Central memory CD8-positive, alpha-beta T cell (primary cell): ENCODE measurements at regions not wholly inside any gene's neighbourhood (a gene's known extent, or its start where the extent isn't known, plus 50 kb on each side); places are given as distances from the start of the nearest gene placed in this dataset.
A peak's percentile ranks its signal among the peaks of the same experiment; 100 is the strongest.
"Not testable (repeated sequence)": the region's sequence is repeated elsewhere in the genome, so short reads cannot be mapped to it uniquely, and the experiment has no call there.

Experiments
- ATAC-seq: fragments of 150-1000 bp; cut with Tn5 transposase; replicated peaks from 2 replicates; pipeline ENCODE4 v1.10.0; 2022; ENCODE audit warnings: mild to moderate bottlenecking, moderate FRiP score, moderate number of reproducible peaks; ENCODE audit not compliant: poor library complexity, severe bottlenecking; ENCODE audit errors: extremely low read depth
- DNase-seq, 2 donors: peaks; one replicate each; pipeline ENCODE4 v3.0.0; 2021; ENCODE audit warnings: low spot score in 2 of 2
- H3K27ac Mint-ChIP-seq: one replicate; pipeline ENCODE4 v1.8.0; 2022; ENCODE audit warnings: low read depth, mild to moderate bottlenecking, moderate library complexity, mixed read lengths
- H3K27me3 Mint-ChIP-seq: one replicate; pipeline ENCODE4 v1.8.0; 2022; ENCODE audit warnings: mixed read lengths
- H3K36me3 Mint-ChIP-seq: one replicate; pipeline ENCODE4 v1.8.0; 2022; ENCODE audit warnings: mild to moderate bottlenecking, moderate library complexity, mixed read lengths; ENCODE audit not compliant: insufficient read depth
- H3K4me1 Mint-ChIP-seq: one replicate; pipeline ENCODE4 v1.8.0; 2022; ENCODE audit warnings: mixed read lengths
- H3K4me3 Mint-ChIP-seq: one replicate; pipeline ENCODE4 v1.8.0; 2022; ENCODE audit warnings: mild to moderate bottlenecking, moderate library complexity, mixed read lengths
- H3K9me3 Mint-ChIP-seq: one replicate; pipeline ENCODE4 v1.8.0; 2022; ENCODE audit warnings: mixed read lengths

GRCh38 chrX:111041018-111041462 lies 55.0 kb upstream of the PAK3 start:
- no peak for DNase-seq
- Mint-ChIP-seq H3K4me1 (no peaks in the 10 kb centered on the region), H3K27ac (no peak overlapping the region)

DNA sequence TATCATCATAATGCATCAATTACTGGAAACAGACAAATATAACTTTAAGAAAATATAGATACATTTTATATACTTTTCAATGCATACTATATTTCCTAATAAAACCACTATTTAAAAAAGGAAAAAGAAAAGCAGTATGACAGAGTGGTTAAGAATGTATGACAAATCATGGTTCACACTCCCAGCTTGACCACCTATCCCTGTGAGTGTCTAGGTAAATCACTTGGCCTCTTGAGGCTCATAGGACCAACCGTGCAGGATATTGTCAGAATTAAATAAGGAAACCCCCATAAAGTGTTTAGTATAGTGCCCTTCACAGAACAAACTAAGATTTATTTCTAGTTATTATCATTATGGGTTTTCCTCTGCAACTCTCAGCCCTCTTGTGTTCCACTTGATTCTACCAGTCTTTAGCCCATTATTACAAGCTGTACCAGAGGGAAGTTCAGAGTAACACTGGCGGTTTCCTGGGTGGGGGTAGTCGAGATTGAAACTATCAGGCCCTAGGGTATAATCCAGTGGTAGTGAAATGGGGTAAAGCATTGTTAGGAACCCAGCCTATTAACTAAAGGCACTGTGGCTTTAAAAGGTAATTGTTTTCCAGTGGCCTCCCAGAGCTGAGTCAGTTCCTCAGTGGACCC lies 55.5 kb upstream of the PAK3 start:
- Mint-ChIP-seq H3K4me3 (no peak overlapping the region), H3K27me3 (no peaks in the 10 kb centered on the region), H3K9me3 (no peaks in the 10 kb centered on the region), H3K27ac (no peak overlapping the region), H3K4me1 (no peaks in the 10 kb centered on the region), H3K36me3 (no peaks in the 10 kb centered on the region)
- DNase-seq, result no peak
- ATAC-seq, result no peak

More at GRCh38 chrX:111041018-111041462, 55.0 kb upstream of the PAK3 start:
- Mint-ChIP-seq H3K27me3 (no peaks in the 10 kb centered on the region), H3K4me3 (no peak overlapping the region), H3K9me3 (no peaks in the 10 kb centered on the region), H3K36me3 (no peaks in the 10 kb centered on the region)
- peak; percentile 49 for ATAC-seq

DNA sequence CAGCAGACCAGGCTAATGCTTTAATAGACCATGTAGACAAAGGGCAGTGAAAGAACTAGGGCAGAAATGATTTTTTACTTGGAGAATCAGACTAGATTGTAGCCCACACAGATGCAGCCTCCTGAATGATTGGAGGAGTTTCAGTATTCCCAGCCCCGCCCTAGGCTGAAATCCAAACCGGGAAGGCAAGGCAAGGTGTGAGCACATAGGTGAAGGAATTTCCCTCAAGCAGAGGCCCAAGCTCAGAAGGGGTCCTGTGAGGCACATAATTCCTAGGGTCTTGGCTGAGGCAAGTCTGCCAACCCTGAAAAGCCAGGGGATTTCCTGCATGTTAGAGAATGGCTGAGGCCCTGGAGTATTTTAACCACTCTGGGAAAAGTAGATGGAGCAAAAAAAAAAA lies 56.4 kb upstream of the PAK3 start:
- Mint-ChIP-seq H3K27ac (no peak overlapping the region), H3K36me3 (no peaks in the 10 kb centered on the region), H3K9me3 (no peaks in the 10 kb centered on the region), H3K27me3 (no peaks in the 10 kb centered on the region), H3K4me1 (no peaks in the 10 kb centered on the region), H3K4me3 (no peak overlapping the region)
- DNase-seq (no peak), ATAC-seq (no peak)

DNA sequence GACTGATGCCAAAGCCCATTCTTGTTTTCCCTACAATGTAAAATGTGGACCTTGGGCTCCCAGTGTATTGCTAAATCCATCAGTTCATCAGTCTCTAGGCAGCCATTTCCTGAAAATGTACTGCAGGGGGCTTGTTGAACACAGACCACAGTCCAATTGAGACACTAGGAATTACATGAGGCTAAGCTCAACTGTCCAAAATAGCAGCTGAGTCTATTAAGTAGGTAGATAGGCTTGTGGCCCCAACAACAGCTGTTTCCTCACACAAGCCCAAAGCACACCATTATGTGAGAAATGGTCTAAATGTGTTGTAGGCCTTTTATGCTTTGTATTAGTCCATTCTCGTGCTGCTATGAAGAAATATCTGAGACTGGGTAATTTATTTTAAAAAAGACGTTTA lies 60.0 kb upstream of the PAK3 start:
- H3K27me3 Mint-ChIP-seq, result no peaks in the 10 kb centered on the region
- H3K9me3 Mint-ChIP-seq, result no peaks in the 10 kb centered on the region
- H3K4me1 Mint-ChIP-seq, result no peaks in the 10 kb centered on the region
- ATAC-seq (no peak), DNase-seq (no peak)
- no peak overlapping the region for H3K4me3 Mint-ChIP-seq
- no peaks in the 10 kb centered on the region for H3K36me3 Mint-ChIP-seq
- no peak overlapping the region for H3K27ac Mint-ChIP-seq

GRCh38 chrX:111035256-111035655 lies 60.7 kb upstream of the PAK3 start:
- Mint-ChIP-seq H3K36me3 (no peaks in the 10 kb centered on the region), H3K9me3 (no peaks in the 10 kb centered on the region), H3K27me3 (no peaks in the 10 kb centered on the region), H3K4me1 (no peaks in the 10 kb centered on the region), H3K27ac (no peak overlapping the region), H3K4me3 (no peak overlapping the region)
- DNase-seq, result no peak
- no peak for ATAC-seq

DNA sequence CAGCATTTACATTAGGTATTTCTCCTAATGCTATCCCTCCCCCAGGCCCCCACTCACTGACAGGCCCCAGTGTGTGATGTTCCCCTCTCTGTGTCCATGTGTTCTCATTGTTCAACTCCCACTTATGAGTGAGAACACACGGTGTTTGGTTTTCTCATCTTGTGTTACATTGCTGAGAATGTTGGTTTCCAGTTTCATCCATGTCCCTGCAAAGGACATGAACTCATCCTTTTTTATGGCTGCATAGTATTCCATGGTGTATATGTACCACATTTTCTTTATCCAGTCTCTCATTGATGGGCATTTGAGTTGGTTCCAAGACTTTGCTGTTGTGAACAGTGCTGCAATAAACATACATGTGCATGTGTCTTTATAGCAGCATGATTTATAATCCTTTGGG lies 73.0 kb upstream of the PAK3 start:
- H3K4me1 Mint-ChIP-seq, H3K9me3 Mint-ChIP-seq, H3K27ac Mint-ChIP-seq, H3K27me3 Mint-ChIP-seq, ATAC-seq, H3K36me3 Mint-ChIP-seq, DNase-seq, H3K4me3 Mint-ChIP-seq: not testable (repeated sequence)

DNA sequence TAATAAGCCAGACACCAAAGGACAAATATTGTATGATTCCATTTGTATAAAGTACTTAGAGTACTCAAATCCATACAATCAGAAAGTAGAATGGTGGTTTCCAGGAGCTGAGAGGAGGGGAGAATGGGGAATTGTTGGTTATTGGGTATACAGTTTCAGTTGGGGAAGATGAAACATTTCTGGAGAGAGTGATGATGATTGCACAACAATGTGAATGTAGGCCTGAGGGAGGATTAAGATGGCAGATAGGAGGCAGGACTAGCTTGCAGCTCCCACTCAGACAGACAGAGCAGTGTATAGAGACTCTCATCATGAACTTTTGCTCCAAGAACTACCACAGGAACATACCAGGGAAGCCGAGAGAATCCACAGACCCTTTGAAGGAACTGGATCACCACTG lies 75.7 kb upstream of the PAK3 start:
- Mint-ChIP-seq H3K4me3 (no peak overlapping the region), H3K9me3 (peaks cover 6% of the 10 kb centered on the region), H3K4me1 (no peaks in the 10 kb centered on the region), H3K27ac (no peak overlapping the region), H3K27me3 (peaks cover 20% of the 10 kb centered on the region), H3K36me3 (no peaks in the 10 kb centered on the region)
- ATAC-seq (no peak), DNase-seq (no peak)

DNA sequence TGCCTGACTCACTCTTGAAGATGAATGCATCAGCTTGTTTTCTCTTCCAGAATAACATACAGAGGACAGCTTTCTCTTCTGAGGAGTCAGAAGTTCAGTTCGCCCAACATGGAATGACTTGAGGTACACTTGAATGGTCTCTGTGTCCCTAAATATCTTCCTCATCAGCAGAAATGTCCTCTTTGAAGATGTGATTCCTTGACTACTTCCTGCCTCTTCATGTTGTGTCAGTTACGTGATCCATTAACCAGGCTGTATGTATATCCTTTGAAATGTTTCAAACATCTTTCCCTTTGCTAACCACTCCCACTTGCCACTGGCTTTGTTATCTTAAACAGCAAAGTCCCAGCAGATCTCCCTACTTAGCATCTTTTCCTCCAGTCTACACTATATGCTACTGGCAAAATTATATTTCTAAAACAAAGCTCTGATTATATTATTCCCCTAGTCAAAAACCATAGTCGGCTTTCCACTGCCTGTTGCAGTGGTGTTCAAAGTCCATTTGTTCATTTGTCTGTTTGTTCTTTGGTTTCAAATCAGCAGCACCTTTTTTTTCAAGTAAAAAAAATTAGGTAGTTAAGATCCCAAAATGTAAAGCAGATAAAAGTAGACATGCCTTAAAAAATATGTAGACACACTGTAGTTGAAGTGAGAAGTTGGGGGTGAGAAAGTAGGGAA lies 82.1 kb upstream of the PAK3 start:
- no peak for ATAC-seq
- peaks cover 2% of the 10 kb centered on the region for H3K36me3 Mint-ChIP-seq

GRCh38 chrX:111010111-111010510 lies 85.9 kb upstream of the PAK3 start:
- no peak overlapping the region for H3K27ac Mint-ChIP-seq
- no peaks in the 10 kb centered on the region for H3K27me3 Mint-ChIP-seq
- DNase-seq (no peak), ATAC-seq (no peak)
- H3K4me3 Mint-ChIP-seq, result no peak overlapping the region
- no peaks in the 10 kb centered on the region for H3K9me3 Mint-ChIP-seq
- H3K4me1 Mint-ChIP-seq, result no peaks in the 10 kb centered on the region
- H3K36me3 Mint-ChIP-seq, result peaks cover 2% of the 10 kb centered on the region

More for the DNA sequence above, 82.1 kb upstream of the PAK3 start:
- H3K27me3 Mint-ChIP-seq, result peaks cover 12% of the 10 kb centered on the region
- DNase-seq, result no peak
- H3K4me3 Mint-ChIP-seq, result no peak overlapping the region
- H3K4me1 Mint-ChIP-seq, result no peaks in the 10 kb centered on the region
- no peak overlapping the region for H3K27ac Mint-ChIP-seq
- peaks cover 6% of the 10 kb centered on the region for H3K9me3 Mint-ChIP-seq

DNA sequence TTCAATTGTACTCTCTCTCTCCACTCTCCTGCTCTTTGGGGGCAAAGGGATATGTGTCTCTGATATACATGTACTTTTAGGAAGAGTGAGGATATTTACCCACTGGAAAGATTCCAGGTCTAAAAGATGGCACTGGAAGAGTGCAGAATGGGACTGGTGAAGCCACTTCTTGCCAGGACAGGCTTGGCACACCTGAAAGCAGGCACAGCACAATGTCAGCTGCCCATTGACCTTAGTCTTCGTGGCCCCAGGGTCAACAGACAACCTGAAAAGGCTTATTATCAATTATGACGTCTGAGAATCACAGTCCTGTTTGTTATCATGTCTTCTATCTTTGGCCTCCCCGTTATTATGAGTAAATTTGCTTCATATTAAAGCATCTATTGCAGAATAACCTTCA lies 86.7 kb upstream of the PAK3 start:
- no peak overlapping the region for H3K4me3 Mint-ChIP-seq
- DNase-seq (no peak), ATAC-seq (no peak)
- H3K4me1 Mint-ChIP-seq, result no peaks in the 10 kb centered on the region
- no peaks in the 10 kb centered on the region for H3K27me3 Mint-ChIP-seq
- no peaks in the 10 kb centered on the region for H3K9me3 Mint-ChIP-seq
- peaks cover 2% of the 10 kb centered on the region for H3K36me3 Mint-ChIP-seq
- no peak overlapping the region for H3K27ac Mint-ChIP-seq

- H3K4me1 Mint-ChIP-seq, result no peaks in the 10 kb centered on the region
Measured at GRCh38 chrX:111008126-111008525, 87.9 kb upstream of the PAK3 start.

DNA sequence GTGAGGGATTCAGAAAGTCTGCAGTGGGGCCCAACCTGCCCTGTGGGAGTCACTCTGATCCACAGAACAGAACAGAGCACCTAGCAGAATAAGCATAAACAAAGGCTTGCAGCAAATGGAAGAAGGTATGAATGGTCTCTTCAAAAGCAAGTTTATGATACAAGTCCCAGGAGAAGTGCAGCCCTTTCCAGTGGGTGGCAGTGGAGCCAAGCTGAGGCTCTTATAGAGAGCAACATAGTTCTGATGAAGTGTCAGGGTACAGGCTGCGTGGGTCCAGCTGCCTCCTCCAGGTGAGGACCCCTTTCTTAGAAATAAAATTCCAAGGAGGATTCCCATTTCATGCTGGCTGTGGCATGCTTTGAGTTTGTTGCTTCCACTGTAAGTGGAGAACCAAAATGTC lies 88.8 kb upstream of the PAK3 start:
- H3K9me3 Mint-ChIP-seq, result no peaks in the 10 kb centered on the region
- H3K27ac Mint-ChIP-seq, result no peak overlapping the region
- no peaks in the 10 kb centered on the region for H3K27me3 Mint-ChIP-seq
- H3K4me3 Mint-ChIP-seq, result no peak overlapping the region
- no peak for DNase-seq
- H3K4me1 Mint-ChIP-seq, result no peaks in the 10 kb centered on the region
- no peak for ATAC-seq
- peaks cover 2% of the 10 kb centered on the region for H3K36me3 Mint-ChIP-seq

More at GRCh38 chrX:111008126-111008525, 87.9 kb upstream of the PAK3 start:
- no peak overlapping the region for H3K27ac Mint-ChIP-seq
- no peak for ATAC-seq
- DNase-seq, result no peak
- no peaks in the 10 kb centered on the region for H3K9me3 Mint-ChIP-seq
- peaks cover 2% of the 10 kb centered on the region for H3K36me3 Mint-ChIP-seq
- no peaks in the 10 kb centered on the region for H3K27me3 Mint-ChIP-seq
- no peak overlapping the region for H3K4me3 Mint-ChIP-seq

DNA sequence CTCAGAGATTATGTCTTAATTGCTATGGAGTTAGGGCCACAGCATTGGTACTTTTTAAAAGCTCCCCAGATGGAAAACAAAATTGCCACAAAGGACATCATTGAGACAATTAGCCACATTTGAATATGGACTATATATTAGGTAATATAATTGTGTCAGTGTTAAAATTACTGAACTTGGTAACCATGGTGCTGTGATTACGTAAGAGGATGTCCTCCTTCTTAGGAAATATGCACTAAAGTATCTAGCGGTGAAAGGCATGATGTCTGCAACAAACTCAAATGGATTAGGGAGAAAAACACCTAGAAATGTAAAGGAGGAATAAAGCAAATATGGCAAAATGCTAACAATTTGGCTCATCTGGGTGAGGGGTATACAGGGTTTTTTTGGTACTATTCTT lies 89.9 kb upstream of the PAK3 start:
- H3K36me3 Mint-ChIP-seq, result peaks cover 2% of the 10 kb centered on the region
- no peak overlapping the region for H3K27ac Mint-ChIP-seq
- no peak overlapping the region for H3K4me3 Mint-ChIP-seq
- H3K4me1 Mint-ChIP-seq, result no peaks in the 10 kb centered on the region
- ATAC-seq, result no peak
- no peaks in the 10 kb centered on the region for H3K27me3 Mint-ChIP-seq
- H3K9me3 Mint-ChIP-seq, result no peaks in the 10 kb centered on the region
- no peak for DNase-seq
